Endothelial cell of umbilical vein (primary cell): ENCODE measurements at regions not wholly inside any gene's neighbourhood (a gene's known extent, or its start where the extent isn't known, plus 50 kb on each side); places are given as distances from the start of the nearest gene placed in this dataset.

Experiments used
- BruUV-seq: library from RNA; stranded (reverse); fragments of 400-500 nt; replicated peaks from 2 replicates; lab custom pipeline; 2021; lab: Mats Ljungman, UMichigan
- CTCF ChIA-PET: fragments of 300-600, 350-600 bp; sonication (Branson Sonifier 250); formaldehyde crosslinking; loops from one replicate; lab custom pipeline; 2021; ENCODE audit warnings: antibody characterized with exemption, inconsistent platforms; lab: Charles Lee
- POLR2A ChIA-PET: fragments of 300-600, 350-600 bp; sonication (Branson Sonifier 250); formaldehyde crosslinking; loops from one replicate; lab custom pipeline; 2021; ENCODE audit warnings: antibody characterized with exemption, inconsistent platforms; lab: Charles Lee
- DNase-seq: peaks from one replicate; pipeline ENCODE4 v3.0.0-alpha.2; 2011; ENCODE audit warnings: low read depth, low spot score
- FAIRE-seq: peaks from 2 replicates; lab custom pipeline; 2011; peaks lifted over from hg19 to GRCh38; lab: Jason Lieb, UNC
- H2AFZ ChIP-seq: 2 replicates; pipeline ENCODE4 v1.6.0; 2012; ENCODE audit warnings: low read depth, low read length, control low read depth, inconsistent platforms
- H3K27ac ChIP-seq: 2 replicates; pipeline ENCODE4 v1.5.1; 2011; ENCODE audit warnings: low read depth, mild to moderate bottlenecking, control low read depth, low read length, moderate library complexity; ENCODE audit not compliant: insufficient read depth
- H3K27me3 ChIP-seq, 2 experiments: 2 replicates each; pipeline versions ENCODE4 v1.6.0 to v1.6.1; 2011; ENCODE audit warnings: low read length in 2 of 2, mixed read lengths in 1 of 2; ENCODE audit not compliant: control insufficient read depth in 2 of 2, insufficient read depth in 2 of 2
- H3K36me3 ChIP-seq, 2 experiments: 2 replicates in 1 of 2; 3 replicates in 1 of 2; pipeline ENCODE4 v1.5.1; 2011; ENCODE audit warnings: low read length in 2 of 2, mild to moderate bottlenecking in 1 of 2, moderate library complexity in 1 of 2; ENCODE audit not compliant: control insufficient read depth in 2 of 2, insufficient read depth in 2 of 2; ENCODE audit errors: extremely low read depth in 1 of 2
- H3K4me1 ChIP-seq: 3 replicates; pipeline ENCODE4 v1.5.1; 2011; ENCODE audit warnings: mild to moderate bottlenecking, low read length; ENCODE audit not compliant: control insufficient read depth, insufficient read depth; ENCODE audit errors: extremely low read depth
- H3K4me2 ChIP-seq: 2 replicates; pipeline ENCODE4 v1.6.1; 2011; ENCODE audit warnings: low read length, control low read depth, mixed read lengths; ENCODE audit not compliant: insufficient read depth
- H3K4me3 ChIP-seq, 3 experiments: fragments of 200-600 bp in 1 of 3; sonication (generic), shearing (Covaris generic) in 1 of 3; replicated peaks in 1 of 3; 2 replicates each; pipeline ENCODE4 v1.5.1; 2011 to 2016; ENCODE audit warnings: control low read depth in 3 of 3, low read length in 3 of 3, mild to moderate bottlenecking in 2 of 3, inconsistent platforms in 1 of 3, low read depth in 1 of 3, moderate library complexity in 1 of 3; ENCODE audit not compliant: insufficient read depth in 1 of 3
- H3K79me2 ChIP-seq: 2 replicates; pipeline ENCODE4 v1.6.0; 2012; ENCODE audit warnings: low read length, inconsistent platforms; ENCODE audit not compliant: control insufficient read depth, insufficient read depth
- H3K9ac ChIP-seq: replicated peaks from 2 replicates; pipeline ENCODE3; 2011; ENCODE audit warnings: low read length, control low read depth; ENCODE audit not compliant: insufficient read depth; ENCODE audit errors: extremely low read depth
- H3K9me1 ChIP-seq: replicated peaks from 3 replicates; pipeline ENCODE4 v1.6.0; 2011; ENCODE audit warnings: mild to moderate bottlenecking, low read length; ENCODE audit not compliant: control insufficient read depth, insufficient read depth; ENCODE audit errors: extremely low read depth
- H3K9me3 ChIP-seq: replicated peaks from 2 replicates; pipeline ENCODE4 v1.5.1; 2012; ENCODE audit warnings: low read length, inconsistent platforms; ENCODE audit not compliant: control insufficient read depth, insufficient read depth
- H4K20me1 ChIP-seq: replicated peaks from 2 replicates; pipeline ENCODE3; 2011; ENCODE audit warnings: mild to moderate bottlenecking, low read length; ENCODE audit not compliant: control insufficient read depth, insufficient read depth; ENCODE audit errors: extremely low read depth
- EZH2 ChIP-seq: IDR thresholded peaks from 2 replicates; pipeline ENCODE4 v1.6.1; 2012; ENCODE audit warnings: borderline replicate concordance, low read depth, mild to moderate bottlenecking, moderate library complexity, low read length, inconsistent platforms; ENCODE audit not compliant: severe bottlenecking
- FOS ChIP-seq: IDR thresholded peaks from 2 replicates; pipeline ENCODE4 v1.6.1; 2011; ENCODE audit warnings: mild to moderate bottlenecking, low read length, moderate library complexity, borderline replicate concordance; ENCODE audit not compliant: insufficient read depth
- GATA2 ChIP-seq: IDR thresholded peaks from 2 replicates; pipeline ENCODE4 v1.7.0; 2011; ENCODE audit warnings: low read depth, mild to moderate bottlenecking, moderate library complexity, mixed read lengths, low read length; ENCODE audit not compliant: insufficient read length, insufficient read depth
- JUN ChIP-seq: IDR thresholded peaks from 2 replicates; pipeline ENCODE4 v1.6.1; 2011; ENCODE audit warnings: borderline replicate concordance, low read depth; ENCODE audit not compliant: insufficient read length, insufficient read depth
- MYC ChIP-seq: IDR thresholded peaks from one replicate; pipeline ENCODE4 v1.6.1; 2011; ENCODE audit warnings: mild to moderate bottlenecking, low read depth, low read length
- POLR2A ChIP-seq: IDR thresholded peaks from 2 replicates; pipeline ENCODE4 v1.6.1; 2012; ENCODE audit warnings: low read depth, mild to moderate bottlenecking, control low read depth, low read length
- POLR2AphosphoS5 ChIP-seq: IDR thresholded peaks from 2 replicates; pipeline ENCODE4 v1.6.1; 2012; ENCODE audit warnings: low read depth, mild to moderate bottlenecking, control low read depth, low read length, moderate library complexity; ENCODE audit not compliant: insufficient read depth
- dilution Hi-C: fragments of 300-500 bp; cut with MboI; formaldehyde crosslinking; loops from one replicate; pipeline ENCODE4 v1.15.0; 2019; ENCODE audit warnings: low sequenced_read_pairs; ENCODE audit not compliant: extremely low pct_ligation_motif_present
- intact Hi-C: fragments of 100-400 bp; cut with micrococcal nuclease; formaldehyde crosslinking; loops from one replicate; pipeline ENCODE4 v1.10.0; 2022
- TF ChIP-seq, protein P1 (sequence below), 2 donors: IDR thresholded peaks; 1 replicate in 1 of 2; 2 replicates in 1 of 2; pipeline ENCODE4 v1.5.1; 2011; ENCODE audit warnings: low read length in 2 of 2, mild to moderate bottlenecking in 2 of 2, moderate library complexity in 2 of 2, control low read depth in 1 of 2, inconsistent platforms in 1 of 2, low read depth in 1 of 2; ENCODE audit not compliant: insufficient read depth in 1 of 2; ENCODE audit errors: extremely low read depth in 1 of 2
- TF ChIP-seq, protein P2 (sequence below): IDR thresholded peaks from 2 replicates; pipeline ENCODE4 v1.6.1; 2011; ENCODE audit not compliant: insufficient read depth, insufficient read length

- DNase-seq (no peak), FAIRE-seq (no peak)
- H3K27ac ChIP-seq: no peak overlapping the region
- H3K9ac ChIP-seq: no peak overlapping the region
- POLR2A ChIA-PET: no interaction called here
- H3K4me3 ChIP-seq: no peak overlapping the region
- dilution Hi-C loops (no loop called here), intact Hi-C loops (no loop called here)
- H3K27me3 ChIP-seq: no peaks in the 10 kb centered on the region
- no peaks in the 10 kb centered on the region for H3K36me3 ChIP-seq
- no peaks in the 10 kb centered on the region for H3K4me1 ChIP-seq
- no peaks in the 10 kb centered on the region for H3K9me1 ChIP-seq
- no TSS peak for BruUV-seq
- CTCF ChIA-PET: no interaction called here
- H2AFZ ChIP-seq: no peak overlapping the region
- no peaks in the 10 kb centered on the region for H4K20me1 ChIP-seq
- TF ChIP-seq POLR2AphosphoS5 (no peak), MYC (no peak), JUN (no peak)
- TF ChIP-seq, protein P1, sequence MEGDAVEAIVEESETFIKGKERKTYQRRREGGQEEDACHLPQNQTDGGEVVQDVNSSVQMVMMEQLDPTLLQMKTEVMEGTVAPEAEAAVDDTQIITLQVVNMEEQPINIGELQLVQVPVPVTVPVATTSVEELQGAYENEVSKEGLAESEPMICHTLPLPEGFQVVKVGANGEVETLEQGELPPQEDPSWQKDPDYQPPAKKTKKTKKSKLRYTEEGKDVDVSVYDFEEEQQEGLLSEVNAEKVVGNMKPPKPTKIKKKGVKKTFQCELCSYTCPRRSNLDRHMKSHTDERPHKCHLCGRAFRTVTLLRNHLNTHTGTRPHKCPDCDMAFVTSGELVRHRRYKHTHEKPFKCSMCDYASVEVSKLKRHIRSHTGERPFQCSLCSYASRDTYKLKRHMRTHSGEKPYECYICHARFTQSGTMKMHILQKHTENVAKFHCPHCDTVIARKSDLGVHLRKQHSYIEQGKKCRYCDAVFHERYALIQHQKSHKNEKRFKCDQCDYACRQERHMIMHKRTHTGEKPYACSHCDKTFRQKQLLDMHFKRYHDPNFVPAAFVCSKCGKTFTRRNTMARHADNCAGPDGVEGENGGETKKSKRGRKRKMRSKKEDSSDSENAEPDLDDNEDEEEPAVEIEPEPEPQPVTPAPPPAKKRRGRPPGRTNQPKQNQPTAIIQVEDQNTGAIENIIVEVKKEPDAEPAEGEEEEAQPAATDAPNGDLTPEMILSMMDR (IDR thresholded peaks at IDR 0.05; ENCODE audit: extremely low read depth in 1 of 2, insufficient read depth in 1 of 2, low read depth in 1 of 2, low read length in 2 of 2): no peak
- H3K4me2 ChIP-seq: no peak overlapping the region
- H3K9me3 ChIP-seq: peaks cover 3% of the 10 kb centered on the region
- no peaks in the 10 kb centered on the region for H3K79me2 ChIP-seq
Observed at GRCh38 chr7:119037941-119038340, 813.4 kb downstream of the ANKRD7 start.

DNA sequence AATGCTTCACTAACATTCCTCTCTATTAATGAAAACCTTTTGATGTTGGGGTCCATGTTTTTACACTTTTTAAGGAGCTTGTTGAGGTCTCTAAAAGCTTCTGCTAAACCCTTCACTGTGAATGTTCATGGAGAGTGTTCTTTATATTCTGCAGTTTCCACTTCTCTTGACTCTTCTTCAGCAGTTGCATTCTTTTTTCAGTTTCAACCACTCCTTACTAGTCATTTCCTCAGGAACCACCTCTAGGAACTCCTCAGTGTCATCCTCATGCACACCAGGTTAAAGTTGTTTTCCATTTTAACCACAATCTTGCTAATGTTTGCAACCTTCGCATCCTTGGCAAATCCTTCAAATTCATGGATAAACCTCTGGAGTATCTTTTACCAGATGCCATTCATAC lies 821.6 kb downstream of the ANKRD7 start:
- Histone ChIP-seq H3K9me1 (no peaks in the 10 kb centered on the region), H4K20me1 (no peaks in the 10 kb centered on the region), H3K27ac (no peak overlapping the region), H3K27me3 (no peaks in the 10 kb centered on the region), H3K4me2 (no peak overlapping the region), H3K9ac (no peak overlapping the region), H2AFZ (no peak overlapping the region), H3K36me3 (no peaks in the 10 kb centered on the region), H3K9me3 (no peaks in the 10 kb centered on the region), H3K79me2 (no peaks in the 10 kb centered on the region), H3K4me3 (no peak overlapping the region), H3K4me1 (no peaks in the 10 kb centered on the region)
- CTCF ChIA-PET: no interaction called here
- dilution Hi-C loops (no loop called here), intact Hi-C loops (no loop called here)
- DNase-seq (no peak), FAIRE-seq (no peak)
- POLR2A ChIA-PET: no interaction called here
- BruUV-seq: no TSS peak
- TF ChIP-seq, protein P2, sequence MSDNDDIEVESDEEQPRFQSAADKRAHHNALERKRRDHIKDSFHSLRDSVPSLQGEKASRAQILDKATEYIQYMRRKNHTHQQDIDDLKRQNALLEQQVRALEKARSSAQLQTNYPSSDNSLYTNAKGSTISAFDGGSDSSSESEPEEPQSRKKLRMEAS: no peak
- TF ChIP-seq FOS (no peak), MYC (no peak), JUN (no peak), EZH2 (no peak), POLR2A (no peak), POLR2AphosphoS5 (no peak), GATA2 (no peak)
- TF ChIP-seq, protein P1 (IDR thresholded peaks at IDR 0.05; ENCODE audit: extremely low read depth in 1 of 2, insufficient read depth in 1 of 2, low read depth in 1 of 2, low read length in 2 of 2): no peak
